Keratinocyte (primary cell): ENCODE measurements at regions not wholly inside any gene's neighbourhood (a gene's known extent, or its start where the extent isn't known, plus 50 kb on each side); places are given as distances from the start of the nearest gene placed in this dataset.
"Not testable (repeated sequence)": the region's sequence is repeated elsewhere in the genome, so short reads cannot be mapped to it uniquely, and the experiment has no call there.

Experiments
- DNase-seq: peaks from one replicate; pipeline ENCODE4 v3.0.0-alpha.2; 2011; ENCODE audit warnings: low read depth, missing footprints, low spot score
- FAIRE-seq: peaks from 2 replicates; lab custom pipeline; 2011; peaks lifted over from hg19 to GRCh38; lab: Jason Lieb, UNC
- H2AFZ ChIP-seq: 2 replicates; pipeline ENCODE4 v1.6.0; 2012; ENCODE audit warnings: low read length, control low read depth, inconsistent platforms; ENCODE audit not compliant: control insufficient read depth
- H3K27ac ChIP-seq: 2 replicates; pipeline ENCODE4 v1.5.1; 2011; ENCODE audit warnings: low read length; ENCODE audit not compliant: control insufficient read depth, insufficient read depth
- H3K27me3 ChIP-seq: 3 replicates; pipeline ENCODE4 v1.6.0; 2011; ENCODE audit warnings: low read length; ENCODE audit not compliant: control insufficient read depth, insufficient read depth; ENCODE audit errors: extremely low read depth
- H3K36me3 ChIP-seq, 2 experiments: 2 replicates in 1 of 2; 3 replicates in 1 of 2; pipeline ENCODE4 v1.5.1; 2011; ENCODE audit warnings: low read length in 2 of 2, mild to moderate bottlenecking in 1 of 2; ENCODE audit not compliant: control insufficient read depth in 2 of 2, insufficient read depth in 2 of 2; ENCODE audit errors: extremely low read depth in 1 of 2
- H3K4me1 ChIP-seq: 3 replicates; pipeline ENCODE4 v1.5.1; 2011; ENCODE audit warnings: low read length; ENCODE audit not compliant: control insufficient read depth, insufficient read depth; ENCODE audit errors: extremely low read depth
- H3K4me2 ChIP-seq: 3 replicates; pipeline ENCODE4 v1.6.0; 2011; ENCODE audit warnings: low read depth, low read length; ENCODE audit not compliant: control insufficient read depth, insufficient read depth; ENCODE audit errors: extremely low read depth
- H3K4me3 ChIP-seq, 3 experiments: fragments of 200-600 bp in 1 of 3; sonication (generic) in 1 of 3; 2 replicates in 2 of 3; 3 replicates in 1 of 3; pipeline ENCODE4 v1.5.1; 2011 to 2016; ENCODE audit warnings: low read length in 3 of 3, mild to moderate bottlenecking in 3 of 3, control low read depth in 2 of 3, inconsistent platforms in 1 of 3, low read depth in 1 of 3, mixed read lengths in 1 of 3, mixed run types in 1 of 3, moderate library complexity in 1 of 3; ENCODE audit not compliant: control insufficient read depth in 2 of 3, insufficient read depth in 2 of 3; ENCODE audit errors: extremely low read depth in 1 of 3
- H3K79me2 ChIP-seq: 2 replicates; pipeline ENCODE4 v1.6.0; 2012; ENCODE audit warnings: low read length; ENCODE audit not compliant: control insufficient read depth, insufficient read depth
- H3K9ac ChIP-seq: 3 replicates; pipeline ENCODE4 v1.6.0; 2011; ENCODE audit warnings: low read length; ENCODE audit not compliant: control insufficient read depth, insufficient read depth; ENCODE audit errors: extremely low read depth
- H3K9me1 ChIP-seq: 3 replicates; pipeline ENCODE4 v1.6.0; 2011; ENCODE audit warnings: low read length; ENCODE audit not compliant: control insufficient read depth, insufficient read depth; ENCODE audit errors: extremely low read depth
- H3K9me3 ChIP-seq: 2 replicates; pipeline ENCODE4 v1.5.1; 2012; ENCODE audit warnings: low read depth, low read length; ENCODE audit not compliant: control insufficient read depth
- H4K20me1 ChIP-seq: 3 replicates; pipeline ENCODE4 v1.6.0; 2011; ENCODE audit warnings: low read length; ENCODE audit not compliant: control insufficient read depth, insufficient read depth; ENCODE audit errors: extremely low read depth
- EZH2 ChIP-seq: IDR thresholded peaks from one replicate; pipeline ENCODE4 v1.6.1; 2012; ENCODE audit warnings: inconsistent platforms, mild to moderate bottlenecking, low read length, moderate library complexity
- dilution Hi-C: fragments of 300-500 bp; cut with MboI; formaldehyde crosslinking; loops from one replicate; pipeline ENCODE4 v1.7.0; 2020; ENCODE audit warnings: low sequenced_read_pairs; ENCODE audit not compliant: extremely low pct_ligation_motif_present
- TF ChIP-seq, protein P1 (sequence below), 3 experiments: IDR thresholded peaks in 1 of 3; conservative IDR thresholded peaks in 1 of 3; optimal IDR thresholded peaks in 1 of 3; 2 replicates in 2 of 3; 3 replicates in 1 of 3; pipeline versions ENCODE3 to v1.5.1; 2011; ENCODE audit warnings: low read length in 3 of 3, mild to moderate bottlenecking in 3 of 3, moderate library complexity in 2 of 3, control low read depth in 1 of 3, inconsistent platforms in 1 of 3; ENCODE audit not compliant: insufficient read depth in 2 of 3; ENCODE audit errors: extremely low read depth in 1 of 3

DNA sequence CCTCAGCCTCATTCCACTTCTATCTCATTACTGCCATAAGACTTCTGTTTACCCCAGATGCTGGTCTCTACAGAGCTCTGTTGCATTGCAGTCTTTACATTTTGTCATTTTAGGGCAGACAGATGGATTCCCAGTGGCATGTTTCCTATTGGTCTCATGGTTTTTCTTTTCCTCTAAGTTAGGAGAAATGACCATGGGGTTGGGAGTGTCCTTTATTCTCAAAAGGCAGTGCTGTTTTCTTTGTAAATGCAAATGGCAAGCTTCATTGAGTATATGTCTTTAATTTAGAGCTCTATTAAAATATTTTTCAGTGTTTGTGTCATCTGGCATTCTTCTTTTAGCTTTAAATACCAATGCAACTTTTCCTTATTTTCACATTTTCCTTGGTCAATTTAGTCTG, 57.0 kb downstream of the MSTN start:
- Histone ChIP-seq H3K27ac (no peak overlapping the region), H3K9me3 (no peaks in the 10 kb centered on the region), H4K20me1 (no peaks in the 10 kb centered on the region), H3K4me1 (no peaks in the 10 kb centered on the region), H3K4me2 (no peak overlapping the region), H3K9me1 (no peaks in the 10 kb centered on the region), H2AFZ (no peak overlapping the region), H3K27me3 (no peaks in the 10 kb centered on the region), H3K79me2 (no peaks in the 10 kb centered on the region), H3K9ac (no peak overlapping the region), H3K36me3 (no peaks in the 10 kb centered on the region), H3K4me3 (no peak overlapping the region)
- DNase-seq (no peak), FAIRE-seq (no peak)
- TF ChIP-seq EZH2, result no peak
- TF ChIP-seq, protein P1, sequence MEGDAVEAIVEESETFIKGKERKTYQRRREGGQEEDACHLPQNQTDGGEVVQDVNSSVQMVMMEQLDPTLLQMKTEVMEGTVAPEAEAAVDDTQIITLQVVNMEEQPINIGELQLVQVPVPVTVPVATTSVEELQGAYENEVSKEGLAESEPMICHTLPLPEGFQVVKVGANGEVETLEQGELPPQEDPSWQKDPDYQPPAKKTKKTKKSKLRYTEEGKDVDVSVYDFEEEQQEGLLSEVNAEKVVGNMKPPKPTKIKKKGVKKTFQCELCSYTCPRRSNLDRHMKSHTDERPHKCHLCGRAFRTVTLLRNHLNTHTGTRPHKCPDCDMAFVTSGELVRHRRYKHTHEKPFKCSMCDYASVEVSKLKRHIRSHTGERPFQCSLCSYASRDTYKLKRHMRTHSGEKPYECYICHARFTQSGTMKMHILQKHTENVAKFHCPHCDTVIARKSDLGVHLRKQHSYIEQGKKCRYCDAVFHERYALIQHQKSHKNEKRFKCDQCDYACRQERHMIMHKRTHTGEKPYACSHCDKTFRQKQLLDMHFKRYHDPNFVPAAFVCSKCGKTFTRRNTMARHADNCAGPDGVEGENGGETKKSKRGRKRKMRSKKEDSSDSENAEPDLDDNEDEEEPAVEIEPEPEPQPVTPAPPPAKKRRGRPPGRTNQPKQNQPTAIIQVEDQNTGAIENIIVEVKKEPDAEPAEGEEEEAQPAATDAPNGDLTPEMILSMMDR (optimal IDR thresholded peaks at IDR 0.05 in 1 of 3, IDR thresholded peaks at IDR 0.05 in 1 of 3, conservative IDR thresholded peaks at IDR 0.05 in 1 of 3; ENCODE audit: extremely low read depth in 1 of 3, insufficient read depth in 2 of 3, low read length in 3 of 3), result no peak
- dilution Hi-C loops, result no loop called here

DNA sequence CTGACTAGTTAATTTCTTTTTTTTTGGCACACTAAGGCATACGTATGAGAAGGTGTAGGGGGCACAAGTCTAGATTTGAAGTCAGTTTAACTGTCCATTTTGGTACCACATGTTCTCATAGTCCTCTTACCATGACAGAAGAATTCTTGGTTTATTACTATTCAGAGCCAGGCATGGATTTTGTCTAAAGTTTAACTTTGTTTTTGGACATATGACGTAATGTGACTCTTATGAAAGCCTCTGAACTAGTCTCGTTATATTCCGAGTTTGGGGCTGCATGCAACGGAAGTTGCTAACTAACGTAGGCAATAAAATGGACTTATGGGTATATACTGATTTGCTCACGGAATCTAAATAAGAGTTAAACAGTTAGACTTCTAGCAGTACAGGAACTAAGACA, 62.9 kb downstream of the MSTN start:
- Histone ChIP-seq H3K4me3 (no peak overlapping the region), H3K4me2 (no peak overlapping the region), H4K20me1 (no peaks in the 10 kb centered on the region), H3K4me1 (no peaks in the 10 kb centered on the region), H3K27ac (no peak overlapping the region), H3K27me3 (no peaks in the 10 kb centered on the region), H2AFZ (no peak overlapping the region), H3K36me3 (no peaks in the 10 kb centered on the region), H3K79me2 (no peaks in the 10 kb centered on the region), H3K9me3 (no peaks in the 10 kb centered on the region), H3K9ac (no peak overlapping the region), H3K9me1 (no peaks in the 10 kb centered on the region)
- dilution Hi-C loops, result no loop called here
- FAIRE-seq, result no peak
- no peak for DNase-seq
- TF ChIP-seq, protein P1 (optimal IDR thresholded peaks at IDR 0.05 in 1 of 3, IDR thresholded peaks at IDR 0.05 in 1 of 3, conservative IDR thresholded peaks at IDR 0.05 in 1 of 3; ENCODE audit: extremely low read depth in 1 of 3, insufficient read depth in 2 of 3, low read length in 3 of 3), result no peak
- TF ChIP-seq EZH2, result no peak

DNA sequence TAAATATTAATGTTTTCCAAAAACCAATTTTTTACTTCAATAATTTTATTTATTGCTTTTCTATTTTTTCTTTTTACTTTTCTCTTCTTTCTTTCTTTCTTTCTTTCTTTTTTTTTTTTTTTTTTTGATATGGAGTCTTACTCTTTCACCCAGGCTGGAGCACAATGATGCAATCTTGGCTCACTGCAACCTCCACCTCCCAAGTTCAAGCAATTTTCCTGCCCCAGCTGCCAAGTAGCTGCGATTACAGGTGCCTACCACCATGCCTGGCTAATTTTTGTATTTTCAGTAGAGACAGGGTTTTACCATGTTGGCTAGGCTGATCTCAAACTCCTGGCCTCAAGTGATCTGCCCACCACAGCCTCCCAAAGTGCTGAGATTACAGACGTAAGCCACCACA, 63.9 kb downstream of the MSTN start:
- FAIRE-seq, result not testable (repeated sequence)

More for the DNA sequence above, 63.9 kb downstream of the MSTN start:
- H3K9ac ChIP-seq, H3K27me3 ChIP-seq, H3K9me1 ChIP-seq, H3K4me2 ChIP-seq, H3K4me3 ChIP-seq, H3K4me1 ChIP-seq, H3K79me2 ChIP-seq, H2AFZ ChIP-seq, H3K36me3 ChIP-seq, H4K20me1 ChIP-seq, DNase-seq, H3K9me3 ChIP-seq, dilution Hi-C loops, H3K27ac ChIP-seq: not testable (repeated sequence)
